WTC11 (cell line): ENCODE measurements at regions not wholly inside any gene's neighbourhood (a gene's known extent, or its start where the extent isn't known, plus 50 kb on each side); places are given as distances from the start of the nearest gene placed in this dataset.

Source experiments
- GABPB1 ChIP-seq: sonication (generic); formaldehyde crosslinking; IDR thresholded peaks from 2 replicates; pipeline ENCODE4 v1.8.1; 2023; ENCODE audit warnings: mild to moderate bottlenecking, missing genetic modification reagents
- NR1H2 ChIP-seq: sonication (generic); formaldehyde crosslinking; IDR thresholded peaks from 2 replicates; pipeline ENCODE4 v1.9.0; 2021; ENCODE audit warnings: mild to moderate bottlenecking, moderate library complexity, missing genetic modification reagents
- TP53 ChIP-seq: sonication (generic); formaldehyde crosslinking; IDR thresholded peaks from 2 replicates; pipeline ENCODE4 v1.8.1; 2023; ENCODE audit warnings: mild to moderate bottlenecking, missing genetic modification reagents
- TF ChIP-seq, protein P1 (sequence below): fragments of 200-600 bp; IDR thresholded peaks from 2 replicates; pipeline ENCODE4 v1.8.0; 2022; ENCODE audit warnings: antibody characterized with exemption

DNA sequence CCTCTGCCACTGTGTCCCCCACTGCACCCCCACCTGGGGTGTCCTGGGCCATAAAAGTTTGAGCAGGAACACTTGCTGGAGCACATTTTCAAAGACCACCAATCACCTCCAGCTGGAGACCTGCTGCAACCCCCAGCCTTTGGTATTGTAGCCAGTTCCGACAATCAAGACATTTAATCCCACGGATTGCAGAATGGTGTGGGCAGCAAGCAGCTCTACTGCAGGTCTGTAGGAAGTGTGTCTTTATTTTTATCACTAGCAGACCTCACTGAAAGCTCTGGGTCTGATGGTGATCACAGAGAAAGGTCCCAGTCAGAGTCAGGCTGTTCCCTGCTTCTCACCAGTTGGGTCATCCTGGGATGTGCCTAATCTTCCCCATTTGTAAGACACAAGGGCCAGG lies 167.1 kb upstream of the ECI2 start:
- TF ChIP-seq, protein P1, sequence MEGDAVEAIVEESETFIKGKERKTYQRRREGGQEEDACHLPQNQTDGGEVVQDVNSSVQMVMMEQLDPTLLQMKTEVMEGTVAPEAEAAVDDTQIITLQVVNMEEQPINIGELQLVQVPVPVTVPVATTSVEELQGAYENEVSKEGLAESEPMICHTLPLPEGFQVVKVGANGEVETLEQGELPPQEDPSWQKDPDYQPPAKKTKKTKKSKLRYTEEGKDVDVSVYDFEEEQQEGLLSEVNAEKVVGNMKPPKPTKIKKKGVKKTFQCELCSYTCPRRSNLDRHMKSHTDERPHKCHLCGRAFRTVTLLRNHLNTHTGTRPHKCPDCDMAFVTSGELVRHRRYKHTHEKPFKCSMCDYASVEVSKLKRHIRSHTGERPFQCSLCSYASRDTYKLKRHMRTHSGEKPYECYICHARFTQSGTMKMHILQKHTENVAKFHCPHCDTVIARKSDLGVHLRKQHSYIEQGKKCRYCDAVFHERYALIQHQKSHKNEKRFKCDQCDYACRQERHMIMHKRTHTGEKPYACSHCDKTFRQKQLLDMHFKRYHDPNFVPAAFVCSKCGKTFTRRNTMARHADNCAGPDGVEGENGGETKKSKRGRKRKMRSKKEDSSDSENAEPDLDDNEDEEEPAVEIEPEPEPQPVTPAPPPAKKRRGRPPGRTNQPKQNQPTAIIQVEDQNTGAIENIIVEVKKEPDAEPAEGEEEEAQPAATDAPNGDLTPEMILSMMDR = no peak
- TF ChIP-seq GABPB1 = no peak
- TF ChIP-seq TP53 = no peak
- TF ChIP-seq NR1H2 (CRISPR knock-in tag) = no peak
